ENCODE measurements at regions not wholly inside any gene's neighbourhood (a gene's known extent, or its start where the extent isn't known, plus 50 kb on each side); places are given as distances from the start of the nearest gene placed in this dataset.
"Not testable (repeated sequence)": the region's sequence is repeated elsewhere in the genome, so short reads cannot be mapped to it uniquely, and the experiment has no call there.

DNA sequence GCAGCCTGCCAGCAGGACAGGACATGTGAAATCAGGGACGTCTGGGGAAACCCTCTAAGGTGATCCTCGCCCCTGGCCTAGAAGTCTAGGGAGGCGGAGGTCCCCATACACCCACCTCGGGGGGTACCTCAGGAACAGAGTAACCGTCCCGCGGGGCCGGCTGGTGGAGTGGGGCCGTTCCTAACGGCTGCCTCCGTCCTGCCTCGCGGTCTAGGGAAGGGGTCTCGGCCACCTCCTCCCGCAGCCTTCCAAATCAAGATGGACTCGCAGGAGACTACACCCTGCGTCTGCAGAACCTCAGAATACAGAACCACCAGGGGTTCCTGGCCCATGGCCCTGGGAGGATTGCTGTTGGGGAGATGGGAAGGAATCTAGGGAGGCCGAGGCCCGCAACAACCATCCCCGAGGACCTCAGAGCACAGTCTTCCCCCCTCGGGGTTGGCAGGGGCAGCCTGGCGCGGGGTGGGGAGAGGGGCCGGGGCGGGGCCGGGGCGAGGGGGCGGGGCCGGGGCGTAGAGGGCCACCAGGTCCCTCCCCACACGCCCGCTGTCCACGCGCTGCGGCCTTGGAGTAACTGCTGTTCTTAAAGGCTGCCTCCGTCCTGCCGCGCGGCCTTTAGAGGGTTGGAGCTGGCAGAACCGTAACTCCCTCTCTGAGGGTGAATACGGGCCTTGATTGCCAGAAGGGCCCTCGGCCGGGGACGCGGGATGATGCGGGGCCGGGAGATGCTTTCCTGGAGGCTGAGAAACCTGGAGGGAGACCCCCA, 89.0 kb upstream of the MLN start:
- DNase-seq: no peak

DNA sequence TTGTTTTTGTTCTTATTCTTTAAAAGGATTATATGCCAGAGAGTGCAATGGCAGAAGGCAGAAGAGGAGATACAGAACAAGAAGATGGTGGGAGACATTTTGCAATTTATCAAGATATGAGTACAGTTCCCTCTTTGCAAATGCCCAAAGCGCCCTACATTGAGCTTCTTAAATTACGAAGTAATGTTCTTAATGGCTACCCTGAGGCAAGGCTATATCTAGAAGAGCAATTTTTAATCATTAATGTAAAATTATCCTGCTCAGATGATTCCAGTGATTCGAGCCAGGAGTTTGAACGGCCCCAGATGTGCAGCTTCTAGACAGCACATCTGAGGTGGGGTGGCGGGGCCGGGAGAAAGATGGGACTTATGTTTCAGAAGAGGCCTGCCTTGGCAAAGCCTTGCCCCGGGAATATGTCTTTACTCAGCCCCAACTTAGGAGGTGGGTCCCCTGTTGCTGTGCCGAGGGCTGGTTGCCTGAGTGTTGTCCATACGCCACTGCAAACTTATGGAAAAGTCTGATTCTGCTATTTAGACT, 84.9 kb upstream of the MLN start:
- no peak for DNase-seq

DNA sequence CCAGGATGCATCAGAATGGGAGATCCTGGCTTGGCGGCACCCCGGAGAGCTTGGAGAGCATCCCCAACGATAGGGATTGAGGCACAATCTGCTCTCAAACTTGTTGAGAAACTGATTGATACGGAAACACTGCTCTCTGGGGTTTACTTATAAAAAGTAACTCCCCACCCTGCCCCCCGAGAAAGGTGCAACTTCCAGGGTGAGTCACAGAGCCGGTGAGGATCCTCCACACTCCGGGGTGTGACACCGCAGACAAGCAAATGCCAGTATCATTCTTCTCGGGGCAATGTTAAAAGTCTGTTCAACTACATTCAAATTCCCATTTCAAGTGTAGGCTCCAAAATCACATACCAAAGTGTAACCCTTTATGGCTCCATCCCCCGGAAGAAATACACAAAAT, 84.4 kb upstream of the MLN start:
- DNase-seq: no peak

DNA sequence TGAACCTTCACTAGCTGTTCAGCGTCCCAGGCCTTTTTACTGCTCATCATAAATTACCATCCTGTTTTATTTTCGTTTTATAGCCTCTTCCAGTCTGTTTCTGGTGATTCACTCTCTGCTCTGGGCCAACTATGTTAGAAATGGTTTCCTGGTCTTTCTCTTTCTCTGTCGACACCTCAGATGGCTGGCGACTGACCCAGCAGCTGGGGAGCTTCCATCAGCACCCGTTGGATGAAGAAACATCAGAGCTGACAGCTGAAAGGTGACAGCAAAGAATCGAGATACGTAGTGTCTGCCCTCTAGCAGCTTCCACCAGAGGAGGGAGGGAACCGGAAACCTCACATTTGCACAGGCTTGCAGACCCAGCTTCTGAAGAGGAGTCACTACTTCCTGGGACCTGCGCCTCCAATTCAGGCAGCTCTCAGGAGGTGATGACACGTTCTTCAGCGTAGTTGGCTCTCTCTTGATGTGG, 82.9 kb upstream of the MLN start:
- no peak for DNase-seq

DNA sequence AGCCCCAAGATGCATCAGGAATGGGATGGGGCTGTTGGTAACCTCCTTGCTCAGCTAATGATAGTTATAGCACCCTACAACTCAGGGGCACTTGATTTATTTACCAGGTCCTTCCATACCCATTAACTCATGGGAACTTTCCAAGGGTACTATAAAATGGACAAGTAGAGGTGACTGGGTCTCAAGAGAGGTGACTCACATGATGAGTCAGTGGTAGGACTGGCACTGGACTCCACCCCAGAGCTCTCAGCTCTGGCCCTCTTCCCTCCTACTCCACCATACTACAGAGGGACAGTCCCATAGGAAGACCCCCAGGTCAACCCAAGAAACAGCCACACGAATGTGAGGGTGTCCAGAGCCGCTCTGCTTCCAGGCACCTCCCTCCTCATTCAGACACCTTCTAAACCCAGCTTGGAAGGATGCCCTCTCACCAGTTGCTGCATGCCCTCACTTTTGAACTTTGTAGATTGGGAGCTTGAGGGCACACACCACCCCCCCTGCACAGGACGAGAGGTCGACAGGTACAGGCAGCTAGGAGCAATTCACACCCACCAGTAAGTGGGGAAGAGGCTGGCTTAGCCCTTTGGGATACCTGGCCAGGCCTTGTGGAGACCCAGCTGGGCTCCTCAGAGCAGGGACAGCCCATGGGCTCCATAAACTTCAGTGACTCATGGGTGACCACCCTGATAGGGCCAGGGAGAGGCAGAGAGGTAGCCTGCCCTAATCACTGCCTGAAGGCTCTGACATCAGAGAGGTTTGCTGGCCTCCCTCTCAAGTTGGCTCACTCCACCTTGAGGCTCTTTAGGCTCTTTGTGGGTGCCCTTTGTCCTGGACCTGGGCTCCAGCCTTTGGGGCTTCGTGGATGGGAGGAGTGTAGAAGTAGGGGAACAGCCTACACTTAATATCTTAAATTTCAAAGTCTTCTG, 81.6 kb upstream of the MLN start:
- no peak for DNase-seq

DNA sequence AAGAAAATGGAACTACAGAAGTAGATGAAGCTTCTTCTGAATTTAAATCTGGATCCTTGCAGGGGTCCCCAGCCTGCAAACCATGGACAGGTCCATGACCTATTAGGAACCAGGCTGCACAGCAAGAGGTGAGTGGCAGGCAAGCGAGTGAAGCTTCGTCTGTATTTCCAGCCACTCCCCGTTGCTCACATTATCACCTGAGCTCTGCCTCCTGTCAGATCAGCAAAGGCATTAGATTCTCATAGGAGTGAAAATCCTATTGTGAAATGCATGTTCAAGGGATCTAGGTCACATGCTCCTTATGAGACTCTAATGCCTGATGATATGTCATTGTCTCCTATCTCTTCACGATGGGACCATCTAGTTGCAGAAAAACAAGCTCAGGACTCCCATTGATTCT, 79.8 kb upstream of the MLN start:
- not testable (repeated sequence) for DNase-seq

DNA sequence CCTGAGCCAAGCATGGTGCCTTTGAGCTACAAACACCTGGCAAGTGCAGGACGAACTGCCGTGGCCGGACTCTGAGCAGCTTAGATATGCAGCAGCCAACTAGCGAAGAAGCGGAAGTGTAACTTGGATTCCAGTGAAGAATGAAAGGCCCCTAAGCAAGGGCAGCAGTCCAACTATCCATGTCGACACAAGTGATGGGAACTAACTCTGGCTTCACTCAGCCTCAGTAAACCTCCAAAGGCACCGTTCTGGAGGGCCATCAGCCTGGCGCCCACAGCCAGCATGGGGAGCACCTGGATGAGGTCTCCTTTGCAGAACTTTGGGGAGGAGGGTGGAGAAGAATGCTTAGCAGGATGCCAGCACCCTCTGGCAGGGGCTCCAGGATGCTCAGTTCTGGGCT, 78.4 kb upstream of the MLN start:
- no peak for DNase-seq

DNA sequence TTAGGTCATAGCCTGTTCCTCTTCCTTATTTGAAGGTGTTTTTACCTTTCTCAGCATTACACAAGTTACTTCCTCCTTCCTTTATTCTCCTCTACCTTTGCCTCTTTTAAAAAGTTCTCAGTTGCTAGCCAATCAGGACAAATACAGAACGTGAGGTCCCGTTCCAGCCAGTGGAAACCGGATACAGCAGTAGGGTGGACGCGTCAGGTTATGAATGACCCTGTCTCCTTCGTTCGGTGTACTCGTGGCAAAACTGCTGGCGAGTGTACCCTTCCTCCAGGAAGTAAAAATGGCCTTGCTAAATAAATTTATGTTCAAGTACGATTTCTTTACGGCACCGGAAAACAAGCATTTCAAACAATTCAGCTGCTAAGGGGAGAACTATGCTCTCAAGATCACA, 77.0 kb upstream of the MLN start:
- DNase-seq: no peak

DNA sequence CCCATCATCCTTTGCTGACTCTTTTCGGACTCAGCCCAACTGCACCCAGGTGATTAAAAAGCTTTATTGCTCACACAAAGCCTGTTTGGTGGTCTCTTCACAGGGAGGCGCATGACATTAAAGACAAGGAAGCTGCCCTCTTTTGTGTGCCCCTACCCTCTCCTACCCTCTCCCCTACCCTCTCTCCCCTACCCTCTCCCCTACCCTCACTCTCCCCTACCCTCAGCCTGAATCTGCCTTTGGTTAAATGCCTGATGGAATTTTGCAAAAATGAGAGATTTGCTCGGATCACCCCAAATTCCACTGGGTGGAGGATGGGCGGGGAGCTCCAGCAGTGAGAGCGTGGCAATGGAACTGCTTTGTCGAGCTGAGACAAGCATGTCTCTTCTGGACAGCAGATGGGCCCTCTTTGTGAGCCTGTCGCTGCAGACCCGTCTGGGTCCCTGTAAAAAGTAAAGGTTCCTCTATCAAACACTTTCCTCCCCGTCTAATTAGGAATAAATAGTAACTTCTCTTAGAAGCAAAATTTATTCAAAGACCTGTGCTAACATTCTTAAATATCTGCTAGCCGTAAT, 76.4 kb upstream of the MLN start:
- no peak for DNase-seq

DNA sequence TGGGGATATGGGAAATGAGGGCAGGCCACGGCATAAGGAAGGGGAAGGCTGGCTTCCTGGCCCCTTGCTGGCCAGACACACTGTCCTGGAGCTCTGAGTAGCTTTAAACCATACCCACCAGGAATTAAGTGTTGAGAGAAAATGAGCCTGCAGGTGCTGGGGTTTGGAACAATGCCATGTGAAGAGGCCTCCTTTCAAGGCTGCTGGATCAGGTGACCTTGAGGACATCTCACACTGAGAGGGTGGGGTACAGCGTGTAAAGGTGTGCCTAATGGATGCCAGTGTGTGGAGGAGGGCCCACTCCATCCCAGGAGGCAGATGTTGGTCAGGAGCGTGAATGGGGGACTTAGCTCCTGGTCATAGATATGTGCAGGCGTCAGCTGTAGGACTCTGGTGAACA, 74.8 kb upstream of the MLN start:
- no peak for DNase-seq

DNA sequence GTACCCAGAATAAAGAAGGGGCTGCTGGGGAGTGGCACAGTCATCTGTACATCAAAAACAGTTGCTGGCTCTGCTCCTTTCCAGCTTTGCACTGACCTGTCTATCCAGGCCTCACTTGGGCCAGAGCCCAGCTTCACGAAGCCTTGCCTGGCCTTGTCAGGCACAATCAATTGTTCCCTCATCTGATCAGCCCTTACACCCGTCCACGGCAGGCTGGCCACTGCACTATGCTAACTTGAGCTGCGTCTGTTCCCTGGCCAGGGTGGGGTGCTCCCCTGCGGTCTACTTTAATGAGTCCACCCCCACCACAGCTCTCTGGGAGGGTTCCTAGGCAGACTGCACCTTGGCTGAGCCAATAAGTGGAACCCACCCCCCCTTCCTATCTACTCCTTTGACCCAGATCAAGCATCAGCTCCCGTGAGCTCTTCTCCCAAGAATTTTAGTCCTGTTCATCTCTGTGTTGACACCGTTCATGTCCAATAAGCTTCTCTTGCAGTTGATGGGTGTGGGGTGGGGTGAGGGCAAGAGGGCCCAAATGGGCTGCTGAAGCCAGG, 74.3 kb upstream of the MLN start:
- DNase-seq: no peak

DNA sequence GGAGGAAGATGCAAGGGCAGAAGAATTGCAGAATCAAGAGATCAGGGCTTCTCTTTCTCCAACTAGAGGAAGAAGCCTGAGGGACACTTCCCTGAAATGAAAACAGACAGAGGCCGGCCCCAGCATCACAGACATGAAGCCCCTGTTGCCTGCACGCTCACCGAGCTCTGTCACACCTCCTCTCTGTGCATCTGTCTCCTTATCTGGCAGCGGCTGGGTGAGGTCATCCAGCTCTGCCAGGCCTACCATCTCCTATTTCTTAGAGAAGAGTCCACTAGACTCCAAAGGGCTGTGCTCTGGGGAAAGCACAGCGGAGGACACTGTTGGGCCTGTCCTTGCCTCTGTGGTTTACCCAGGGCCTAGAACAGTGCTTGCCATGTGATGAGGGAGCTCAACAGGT, 71.9 kb upstream of the MLN start:
- no peak for DNase-seq

DNA sequence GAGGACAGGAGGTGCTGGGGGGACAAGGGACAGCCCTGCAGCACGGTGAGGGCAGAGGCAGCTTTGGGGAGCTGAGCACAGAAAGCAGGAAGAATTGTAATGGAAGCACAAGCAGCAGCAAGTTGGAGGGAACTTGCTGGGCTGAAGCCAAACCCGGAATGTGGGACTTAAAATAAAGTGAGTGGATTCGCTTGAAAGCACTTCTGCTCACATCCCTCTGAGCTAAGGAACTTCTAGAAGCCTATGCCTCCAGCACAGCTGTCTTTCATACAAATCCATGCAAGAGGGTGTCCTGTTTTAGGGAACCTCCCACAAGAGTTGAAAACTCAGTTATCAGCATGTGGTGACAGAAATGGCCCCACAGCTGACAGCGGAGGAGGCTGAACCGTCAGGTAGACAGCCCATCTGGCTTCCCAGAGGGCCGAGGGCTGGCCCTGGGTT, 71.4 kb upstream of the MLN start:
- DNase-seq: no peak

DNA sequence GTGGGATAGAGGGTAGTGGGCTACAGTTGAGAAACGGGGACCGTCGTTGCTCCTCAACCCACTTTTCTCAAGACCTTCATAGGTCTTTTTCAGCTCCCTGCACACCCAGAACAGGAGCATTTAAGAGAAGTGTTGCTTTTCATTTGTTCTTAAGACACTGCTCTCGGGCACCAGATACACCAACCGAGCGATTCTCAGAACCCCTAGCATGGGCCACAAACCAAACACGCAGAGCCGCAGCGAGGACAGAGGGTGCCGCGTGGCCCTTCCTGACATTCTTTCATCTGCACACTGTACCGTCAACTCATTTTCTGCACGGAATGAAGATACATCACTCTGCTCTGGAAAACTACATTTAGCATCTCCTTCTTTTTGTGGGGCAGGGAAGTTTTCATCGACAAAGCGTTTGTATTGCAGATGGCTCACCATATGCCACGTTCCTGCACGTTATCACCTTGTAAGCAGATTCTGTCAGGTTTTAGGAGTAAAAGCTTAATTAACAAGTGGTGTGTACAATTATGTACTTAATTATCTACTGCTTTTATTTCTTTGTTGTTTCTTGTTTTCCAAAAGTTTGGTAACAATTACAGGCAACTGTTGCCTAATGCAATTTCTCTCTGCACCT, 70.4 kb upstream of the MLN start:
- no peak for DNase-seq

DNA sequence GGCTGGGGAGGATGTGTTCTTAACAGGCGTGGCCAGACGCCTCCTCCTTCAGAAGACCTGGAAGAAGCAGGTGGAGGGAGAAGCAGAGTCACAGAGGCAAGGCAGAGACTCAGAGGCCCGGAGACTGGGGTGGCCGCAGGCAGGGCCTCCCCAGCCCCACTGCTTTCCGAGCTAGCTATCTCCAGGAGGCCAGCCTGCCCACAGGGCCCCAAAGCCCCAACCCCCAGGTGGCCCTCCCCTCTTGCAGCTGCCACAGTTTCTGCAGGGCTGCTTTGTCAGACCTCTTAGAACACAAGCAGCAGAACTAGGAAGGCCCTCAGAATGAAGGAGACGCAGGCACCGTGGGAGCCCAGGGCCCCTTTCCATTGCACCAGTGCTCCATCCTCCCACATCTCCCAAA, 69.0 kb upstream of the MLN start:
- DNase-seq: no peak

DNA sequence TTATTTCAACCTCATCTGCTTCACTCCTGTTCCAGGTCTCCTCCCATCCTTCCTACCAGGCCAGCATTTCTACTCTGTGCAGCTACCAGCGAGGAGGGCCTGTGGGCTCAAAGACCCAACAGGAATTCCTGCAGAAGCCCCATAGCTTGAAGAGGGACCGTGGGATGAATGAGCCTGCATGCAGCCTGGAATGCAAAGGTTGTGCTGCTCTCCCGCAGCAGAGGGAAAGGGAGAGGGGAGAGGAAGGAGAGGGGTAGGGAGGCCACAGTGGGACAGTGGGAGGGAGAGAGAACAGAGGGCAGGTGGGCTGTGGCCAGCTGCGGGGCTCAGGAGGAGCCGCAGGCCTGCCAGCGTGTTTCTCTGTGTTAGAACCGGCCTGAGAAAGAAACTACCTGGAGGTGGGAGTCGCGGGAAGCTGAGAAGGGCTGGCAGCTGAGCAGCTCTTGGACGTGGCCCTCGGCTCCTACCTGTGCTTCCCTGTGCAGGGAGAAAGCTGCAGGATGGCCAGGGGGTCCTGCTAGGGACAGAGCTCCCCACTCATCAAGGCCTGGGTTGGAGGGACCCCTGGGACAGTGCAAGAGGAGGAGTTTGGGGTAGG, 66.1 kb upstream of the MLN start:
- no peak for DNase-seq

DNA sequence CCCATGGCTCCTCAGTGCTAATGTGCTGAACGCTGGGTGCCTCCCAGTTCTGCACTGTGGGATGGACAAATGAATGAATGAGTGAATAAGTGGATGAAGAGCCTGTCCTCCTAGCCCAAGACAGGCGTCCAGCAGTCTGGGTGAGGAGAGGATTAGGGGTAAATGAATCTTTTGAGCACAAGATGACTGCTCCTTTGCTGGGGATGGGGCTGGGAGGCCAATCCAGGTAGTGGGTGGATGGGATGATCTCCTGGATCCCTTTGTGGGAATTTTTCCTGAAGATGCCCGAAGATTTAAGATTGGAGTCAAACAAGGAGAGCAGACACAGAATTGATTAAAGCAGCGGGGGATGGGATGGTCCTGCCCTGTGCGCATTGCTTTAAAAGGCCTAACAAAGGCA, 65.3 kb upstream of the MLN start:
- DNase-seq: no peak

DNA sequence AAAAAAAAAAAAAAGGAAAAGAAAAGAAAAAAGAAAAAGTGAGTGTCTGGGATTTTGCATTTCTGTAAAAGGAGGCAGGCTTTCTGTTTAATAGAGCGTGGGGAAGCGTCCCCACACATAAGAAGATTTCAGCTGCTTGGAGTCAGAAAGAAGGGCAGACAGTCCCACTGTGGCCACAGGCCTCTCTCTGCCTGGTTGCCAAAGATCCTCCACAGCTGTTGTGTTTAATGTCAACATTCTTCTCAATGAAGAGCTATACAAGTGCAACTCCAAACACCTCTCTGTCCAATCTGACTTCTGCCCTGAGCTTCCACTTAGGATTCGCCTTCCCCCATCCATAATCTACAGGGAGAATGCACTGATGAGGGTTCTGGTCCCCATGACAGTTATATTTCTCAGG, 64.3 kb upstream of the MLN start:
- no peak for DNase-seq

DNA sequence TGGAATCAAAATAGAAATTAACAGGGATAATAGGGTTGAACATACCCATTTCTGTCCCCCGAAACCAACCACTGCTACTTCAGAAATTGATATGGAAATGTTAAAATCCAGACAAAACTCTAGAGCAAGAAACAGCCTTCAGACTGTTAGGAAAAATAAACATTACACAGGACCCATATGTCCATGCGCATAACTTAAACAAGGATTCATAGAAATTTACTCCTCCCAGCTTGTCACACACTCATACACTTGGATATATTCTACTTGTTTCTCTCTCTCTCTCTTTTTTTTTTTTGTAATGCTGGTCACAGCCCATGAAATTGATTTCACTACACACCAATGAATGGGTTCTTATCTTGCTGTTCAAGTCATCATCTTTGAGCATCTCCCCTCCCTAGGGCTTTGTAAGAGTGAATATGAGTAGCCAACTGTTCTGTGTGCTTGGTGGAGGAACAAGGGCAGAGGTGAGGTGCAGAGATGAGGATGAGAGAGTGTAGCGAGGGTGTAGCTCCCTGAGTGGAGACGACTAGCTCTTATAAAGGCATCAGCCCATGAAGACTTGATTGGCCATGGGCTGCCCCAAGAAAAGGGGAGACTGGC, 61.8 kb upstream of the MLN start:
- DNase-seq: no peak

DNA sequence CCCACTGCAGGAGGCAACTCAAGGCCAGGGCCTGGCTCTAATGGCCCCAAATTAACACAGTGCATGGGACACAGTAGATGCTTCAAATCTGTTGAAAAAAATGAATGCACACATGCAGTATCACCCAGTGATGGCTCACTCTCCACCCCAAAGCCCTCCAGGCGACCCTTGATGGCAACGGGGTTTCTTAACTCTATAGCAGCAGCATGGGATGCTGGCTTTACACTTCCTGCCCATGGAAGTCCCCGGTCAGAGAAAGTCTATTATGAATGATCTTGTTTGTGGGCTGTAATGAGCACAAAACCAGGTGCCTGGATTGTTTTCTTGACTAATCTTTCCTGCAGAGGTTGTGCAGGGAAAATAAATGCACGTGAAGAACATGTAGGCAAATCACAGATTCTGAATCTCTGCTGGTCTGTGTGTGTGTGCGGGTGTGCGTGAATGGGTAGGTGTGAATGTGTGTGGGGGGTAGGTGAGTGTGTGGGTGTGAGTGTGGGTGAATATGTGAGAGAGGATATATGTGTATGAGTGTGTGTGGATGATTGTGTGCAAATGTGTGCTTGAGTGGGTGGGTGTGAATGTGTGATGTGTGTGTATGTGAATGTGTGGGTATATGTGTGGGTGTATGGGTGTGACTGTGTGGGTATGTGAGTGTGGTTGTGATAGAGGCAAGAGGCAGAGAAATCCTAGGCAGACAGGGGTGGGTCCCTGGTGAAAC, 60.1 kb upstream of the MLN start:
- DNase-seq: no peak

DNA sequence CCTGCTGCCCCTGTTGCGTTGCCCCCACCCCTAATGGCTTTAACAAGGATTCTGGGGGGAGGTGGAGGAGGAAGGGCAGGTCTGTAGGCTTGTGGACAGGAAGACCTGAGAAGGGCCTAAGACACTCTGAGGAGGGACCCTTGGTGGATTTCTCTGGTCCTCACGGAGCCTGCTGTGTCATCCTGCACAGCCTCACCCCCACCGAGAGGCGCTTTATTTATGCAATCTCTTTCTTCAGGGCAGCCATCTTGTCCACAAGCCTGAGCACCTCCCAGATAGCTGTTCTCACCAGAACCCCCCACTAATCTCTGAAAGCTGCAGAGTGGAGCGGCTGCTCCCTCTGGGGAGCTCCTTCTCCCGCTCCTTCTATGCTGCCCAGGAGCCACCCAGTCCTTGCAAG, 59.3 kb upstream of the MLN start:
- no peak for DNase-seq
